Nephron progenitor cell (in vitro differentiated cells): ENCODE measurements at regions not wholly inside any gene's neighbourhood (a gene's known extent, or its start where the extent isn't known, plus 50 kb on each side); places are given as distances from the start of the nearest gene placed in this dataset.
"Not testable (repeated sequence)": the region's sequence is repeated elsewhere in the genome, so short reads cannot be mapped to it uniquely, and the experiment has no call there.

Experiments used
- DNase-seq: peaks from one replicate; pipeline ENCODE4 v3.0.0; 2021
- H3K27ac Mint-ChIP-seq: 2 replicates; pipeline ENCODE4 v1.8.0; 2021; ENCODE audit warnings: mild to moderate bottlenecking, moderate library complexity, mixed read lengths
- H3K27me3 Mint-ChIP-seq: 2 replicates; pipeline ENCODE4 v1.8.0; 2021; ENCODE audit warnings: mild to moderate bottlenecking, low read depth, mixed read lengths; ENCODE audit not compliant: poor library complexity
- H3K36me3 Mint-ChIP-seq: 2 replicates; pipeline ENCODE4 v1.8.0; 2021; ENCODE audit warnings: low read depth, mixed read lengths
- H3K4me1 Mint-ChIP-seq: 2 replicates; pipeline ENCODE4 v1.8.0; 2021; ENCODE audit warnings: mixed read lengths
- H3K4me3 Mint-ChIP-seq: 2 replicates; pipeline ENCODE4 v1.8.0; 2021; ENCODE audit warnings: mild to moderate bottlenecking, moderate library complexity, mixed read lengths
- H3K9me3 Mint-ChIP-seq: 2 replicates; pipeline ENCODE4 v1.8.0; 2021; ENCODE audit warnings: mild to moderate bottlenecking, moderate library complexity, mixed read lengths
- CTCF ChIP-seq: fragments of 200-600 bp; sonication (generic); IDR thresholded peaks from 2 replicates; pipeline ENCODE4 v1.5.0; 2021; ENCODE audit warnings: antibody characterized with exemption

- Mint-ChIP-seq H3K27me3 (no peaks in the 10 kb centered on the region), H3K36me3 (no peaks in the 10 kb centered on the region), H3K27ac (no peak overlapping the region), H3K9me3 (no peaks in the 10 kb centered on the region), H3K4me3 (no peak overlapping the region), H3K4me1 (no peaks in the 10 kb centered on the region)
- TF ChIP-seq CTCF: no peak
- DNase-seq: no peak
Measured at GRCh38 chr4:126637706-126638105, 995.1 kb upstream of the INTU start.

DNA sequence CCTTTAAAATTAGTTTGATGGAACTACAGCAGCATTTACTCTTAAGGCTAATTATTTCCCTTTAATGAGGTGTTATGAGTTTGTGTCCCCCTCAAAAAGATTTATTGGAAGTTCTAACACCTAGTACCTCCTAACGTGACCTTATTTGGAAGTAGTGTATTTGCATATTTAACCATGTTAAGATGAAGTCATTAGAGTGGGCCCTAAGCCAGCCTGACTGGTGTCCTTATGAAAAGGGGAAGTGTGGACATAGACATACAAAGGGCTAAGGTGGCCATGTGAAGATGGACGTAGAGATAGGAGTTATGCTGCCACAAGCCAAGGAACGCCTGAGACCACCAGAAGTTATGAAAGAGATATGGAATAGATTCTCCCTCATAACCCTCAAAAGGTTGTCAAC, 985.4 kb upstream of the INTU start:
- H3K4me1 Mint-ChIP-seq: no peaks in the 10 kb centered on the region
- no peak overlapping the region for H3K27ac Mint-ChIP-seq
- H3K9me3 Mint-ChIP-seq: no peaks in the 10 kb centered on the region
- no peaks in the 10 kb centered on the region for H3K36me3 Mint-ChIP-seq
- no peak for DNase-seq
- H3K27me3 Mint-ChIP-seq: no peaks in the 10 kb centered on the region
- H3K4me3 Mint-ChIP-seq: no peak overlapping the region
- no peak for TF ChIP-seq CTCF

DNA sequence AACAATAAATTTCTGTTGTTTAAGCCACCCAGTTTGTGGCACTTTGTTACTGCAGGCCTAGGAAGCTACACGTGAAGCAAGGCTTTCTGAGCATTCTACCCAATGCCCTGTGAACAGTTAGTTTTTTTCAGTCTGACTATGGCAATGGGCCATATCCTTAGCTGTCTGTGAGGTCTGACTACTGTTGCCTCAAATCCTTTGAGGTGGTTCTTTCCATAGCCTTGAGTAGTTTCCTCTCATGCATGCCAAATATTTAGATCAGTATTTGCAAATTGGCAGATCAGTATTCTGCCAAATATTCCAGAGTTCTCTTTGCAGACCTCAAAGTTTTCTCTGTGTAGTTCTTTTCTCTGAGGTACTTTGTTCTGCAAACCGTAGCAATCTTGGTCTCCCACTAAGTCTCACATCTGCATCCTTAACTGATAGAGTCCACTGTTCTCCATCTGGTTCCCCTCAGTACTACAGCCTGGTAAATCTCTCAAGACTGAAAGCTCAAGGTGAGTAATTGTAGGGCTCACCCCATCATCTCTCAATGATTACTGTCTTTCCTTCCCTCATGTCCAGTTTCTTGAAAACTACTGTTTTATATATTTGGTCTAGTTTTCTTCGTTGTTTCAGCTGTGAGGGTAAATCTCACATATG, 984.9 kb upstream of the INTU start:
- TF ChIP-seq CTCF: no peak
- Mint-ChIP-seq H3K36me3 (no peaks in the 10 kb centered on the region), H3K4me3 (no peak overlapping the region), H3K9me3 (no peaks in the 10 kb centered on the region), H3K27ac (no peak overlapping the region), H3K27me3 (no peaks in the 10 kb centered on the region), H3K4me1 (no peaks in the 10 kb centered on the region)
- DNase-seq: no peak

DNA sequence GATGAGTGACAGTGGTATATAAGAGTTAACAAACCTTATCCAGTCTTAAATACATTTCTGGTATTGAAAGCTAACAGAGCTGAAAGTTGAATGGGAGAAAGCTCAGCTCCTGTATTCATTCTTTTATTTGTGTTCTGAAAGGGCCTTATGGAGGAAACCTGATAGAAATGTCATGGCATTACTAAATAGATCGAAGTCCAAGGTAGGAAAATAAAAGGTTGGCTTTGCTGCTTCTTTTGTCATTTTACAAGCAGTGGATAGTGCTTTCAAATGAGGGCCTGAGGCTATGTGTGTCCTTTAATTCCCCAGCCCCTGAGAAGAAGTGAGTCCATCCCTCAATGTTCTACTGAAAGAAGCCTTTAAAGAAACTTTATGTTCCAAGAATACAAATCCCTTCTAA, 974.3 kb upstream of the INTU start:
- no peaks in the 10 kb centered on the region for H3K36me3 Mint-ChIP-seq
- H3K4me3 Mint-ChIP-seq: no peak overlapping the region
- no peak for DNase-seq
- H3K27me3 Mint-ChIP-seq: peaks cover under 1% of the 10 kb centered on the region
- no peaks in the 10 kb centered on the region for H3K9me3 Mint-ChIP-seq
- TF ChIP-seq CTCF: no peak
- H3K27ac Mint-ChIP-seq: no peak overlapping the region
- no peaks in the 10 kb centered on the region for H3K4me1 Mint-ChIP-seq

DNA sequence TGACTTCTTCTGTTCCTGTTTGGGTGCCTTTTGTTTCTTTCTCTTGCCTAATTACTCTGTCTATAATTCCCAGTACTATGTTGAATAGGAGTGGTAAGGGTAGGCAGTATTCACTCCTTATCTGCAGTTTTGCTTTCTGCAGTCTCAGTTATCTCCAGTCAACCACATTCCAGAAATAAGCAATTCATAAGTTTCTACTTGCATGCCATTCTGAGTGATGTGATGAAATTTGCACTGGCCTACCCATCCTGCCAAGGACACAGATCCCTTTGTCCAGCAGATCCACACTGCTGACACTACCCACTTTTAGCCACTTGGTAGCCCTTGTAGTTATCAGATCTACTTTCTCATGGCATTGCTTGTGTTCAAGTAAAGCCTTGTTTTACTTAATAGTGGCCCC, 971.6 kb upstream of the INTU start:
- Mint-ChIP-seq H3K4me1 (no peaks in the 10 kb centered on the region), H3K36me3 (no peaks in the 10 kb centered on the region), H3K9me3 (no peaks in the 10 kb centered on the region), H3K4me3 (no peak overlapping the region), H3K27me3 (no peaks in the 10 kb centered on the region), H3K27ac (no peak overlapping the region)
- TF ChIP-seq CTCF: no peak
- no peak for DNase-seq

DNA sequence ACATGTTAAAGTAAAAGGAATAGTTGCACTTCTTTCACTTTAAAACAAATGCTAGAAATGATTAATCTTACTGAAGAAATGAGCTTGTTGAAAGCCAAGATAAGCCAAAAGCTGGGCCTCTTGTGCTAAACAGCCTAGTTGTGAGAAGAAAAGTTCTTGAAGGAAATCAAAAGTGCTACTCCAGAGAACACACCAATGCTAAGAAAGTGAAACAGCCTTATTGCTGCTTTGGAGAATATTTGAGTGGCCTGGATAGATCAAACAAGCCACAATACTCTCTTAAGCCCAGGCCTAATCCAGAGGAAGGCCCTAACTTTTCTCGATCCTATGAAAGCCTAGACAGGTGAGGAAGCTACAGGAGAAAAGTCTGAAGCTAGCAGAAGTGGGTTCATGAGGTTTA, 967.9 kb upstream of the INTU start:
- no peak overlapping the region for H3K27ac Mint-ChIP-seq
- no peaks in the 10 kb centered on the region for H3K27me3 Mint-ChIP-seq
- TF ChIP-seq CTCF: no peak
- H3K4me1 Mint-ChIP-seq: no peaks in the 10 kb centered on the region
- H3K4me3 Mint-ChIP-seq: no peak overlapping the region
- no peak for DNase-seq
- no peaks in the 10 kb centered on the region for H3K9me3 Mint-ChIP-seq
- H3K36me3 Mint-ChIP-seq: no peaks in the 10 kb centered on the region

DNA sequence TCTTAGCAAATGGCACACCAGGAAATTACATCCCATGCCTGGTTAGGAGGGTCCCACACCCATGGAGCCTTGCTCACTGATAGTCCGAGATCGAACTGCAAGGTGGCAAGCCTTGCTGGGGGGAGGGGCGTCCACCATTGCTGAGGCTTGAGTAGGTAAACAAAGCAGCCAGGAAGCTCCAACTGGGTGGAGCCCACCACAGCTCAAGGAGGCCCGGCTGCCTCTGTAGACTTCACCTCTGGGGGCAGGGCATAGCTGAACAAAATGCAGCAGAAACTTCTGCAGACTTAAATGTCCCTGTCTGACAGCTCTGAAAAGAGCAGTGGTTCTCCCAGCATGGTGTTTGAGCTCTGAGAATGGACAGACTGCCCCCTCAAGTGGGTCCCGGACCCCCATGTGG, 962.7 kb upstream of the INTU start:
- not testable (repeated sequence) for H3K4me3 Mint-ChIP-seq, H3K27me3 Mint-ChIP-seq, H3K4me1 Mint-ChIP-seq, H3K27ac Mint-ChIP-seq, DNase-seq, H3K36me3 Mint-ChIP-seq
- H3K9me3 Mint-ChIP-seq: peaks cover 13% of the 10 kb centered on the region
